ENCODE measurements at regions not wholly inside any gene's neighbourhood (a gene's known extent, or its start where the extent isn't known, plus 50 kb on each side); places are given as distances from the start of the nearest gene placed in this dataset.
"Not testable (repeated sequence)": the region's sequence is repeated elsewhere in the genome, so short reads cannot be mapped to it uniquely, and the experiment has no call there.

GRCh38 chr12:19779395-19780056 lies 340.2 kb downstream of the AEBP2 start:
- no peak for DNase-seq

DNA sequence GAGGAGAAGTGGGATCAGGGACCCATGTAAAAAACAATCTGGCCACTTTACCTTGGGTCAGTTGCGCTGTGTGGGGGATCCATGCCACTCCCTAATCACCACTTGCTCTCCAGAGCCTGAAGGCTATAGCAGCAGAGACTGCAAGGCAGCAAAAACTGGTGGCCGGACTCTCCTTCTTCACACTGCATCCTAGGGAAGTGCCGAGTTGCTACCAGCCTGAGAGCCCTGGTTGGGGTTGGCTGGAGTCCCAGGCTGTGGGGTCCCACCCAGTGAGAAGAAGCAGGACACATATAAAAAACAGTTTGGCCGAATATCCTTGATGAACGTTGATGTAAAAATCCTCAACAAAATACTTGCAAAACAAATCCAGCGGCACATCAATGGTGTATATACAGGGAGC lies 341.2 kb downstream of the AEBP2 start:
- DNase-seq, result no peak

DNA sequence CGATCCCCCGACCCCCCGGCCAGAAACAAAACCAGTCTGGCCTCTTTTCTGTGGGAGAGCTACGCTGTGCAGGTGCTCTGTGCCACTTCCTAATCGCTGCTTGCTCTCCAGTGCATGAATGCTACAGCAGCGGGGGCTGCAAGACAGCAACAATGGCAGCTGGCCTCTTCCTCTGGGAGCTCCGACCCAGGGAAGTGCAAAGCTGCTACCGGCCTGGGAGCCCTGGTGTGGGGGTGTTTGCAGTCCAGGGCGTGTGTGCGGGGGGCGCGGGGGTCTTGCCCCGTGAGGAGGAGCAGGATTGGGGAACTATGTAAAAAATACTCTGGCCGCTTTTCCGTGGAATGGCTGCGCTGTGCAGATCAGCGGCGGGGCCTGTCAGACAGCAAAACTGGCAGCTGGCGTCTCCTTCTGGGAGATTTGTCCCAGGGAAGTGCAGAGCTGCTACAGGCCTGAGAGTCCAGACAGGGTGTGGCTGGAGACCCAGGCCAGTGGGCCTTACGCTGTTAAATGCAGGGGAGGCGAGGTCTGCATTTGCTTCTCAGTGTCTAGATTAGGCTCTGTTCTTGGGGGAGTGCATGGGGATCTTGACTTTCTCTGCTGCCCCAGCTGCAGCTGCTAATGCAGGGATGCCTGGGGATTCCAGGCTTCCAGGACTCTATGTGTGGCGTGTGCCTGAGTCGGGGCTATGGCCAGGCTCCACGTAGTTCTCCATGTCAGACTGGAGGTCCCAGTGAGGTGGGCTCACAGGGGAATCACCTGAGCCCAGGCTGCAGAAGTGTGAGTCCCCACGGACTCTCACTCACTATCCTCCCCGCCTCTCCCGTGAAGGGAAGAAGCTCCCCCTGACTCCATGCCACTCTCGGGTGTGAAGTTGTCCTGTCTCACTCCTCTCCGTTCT lies 344.5 kb downstream of the AEBP2 start:
- DNase-seq, result no peak

GRCh38 chr12:19792028-19792427 lies 352.7 kb downstream of the AEBP2 start:
- no peak for DNase-seq

DNA sequence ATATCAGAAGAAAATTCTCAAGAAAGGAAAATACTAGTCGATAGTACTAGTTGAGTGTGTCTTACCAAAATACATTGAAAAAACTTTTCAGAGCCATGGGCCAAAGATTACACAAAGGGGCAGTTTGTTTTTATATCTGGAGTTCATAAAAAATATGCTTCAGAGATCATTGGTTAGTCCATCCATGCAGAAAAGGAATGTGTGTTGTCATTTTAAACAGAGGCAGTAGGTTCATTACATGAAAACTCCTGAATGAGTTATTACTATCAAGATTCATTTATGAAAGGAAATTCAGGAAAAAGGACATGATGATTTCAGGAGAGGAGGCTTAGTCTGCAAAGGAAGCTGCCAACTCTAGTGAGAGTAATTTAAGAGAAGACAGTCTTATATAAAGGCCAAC lies 354.8 kb downstream of the AEBP2 start:
- DNase-seq, result no peak

GRCh38 chr12:19799216-19799615 lies 359.9 kb downstream of the AEBP2 start:
- DNase-seq, result no peak

GRCh38 chr12:19799895-19800602 lies 360.8 kb downstream of the AEBP2 start:
- DNase-seq, result no peak

DNA sequence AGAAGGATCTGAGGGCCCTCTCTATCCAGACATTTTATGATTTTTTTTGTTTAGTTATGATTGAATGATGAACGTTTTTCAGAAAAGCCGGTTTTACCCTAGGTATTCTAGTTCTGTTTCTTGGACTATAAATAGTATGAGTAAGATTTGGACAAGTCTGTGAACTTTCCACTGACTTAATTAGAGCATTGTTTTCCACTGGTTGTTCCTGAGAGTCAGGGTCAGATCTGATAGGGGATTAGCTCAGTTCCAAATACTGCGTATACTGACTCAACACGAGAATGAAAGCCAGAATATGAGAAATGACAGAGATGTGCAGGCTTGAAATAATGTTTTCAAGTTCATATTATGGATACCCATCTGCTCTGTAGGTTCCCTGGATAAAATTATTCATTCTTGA lies 361.6 kb downstream of the AEBP2 start:
- DNase-seq, result no peak

DNA sequence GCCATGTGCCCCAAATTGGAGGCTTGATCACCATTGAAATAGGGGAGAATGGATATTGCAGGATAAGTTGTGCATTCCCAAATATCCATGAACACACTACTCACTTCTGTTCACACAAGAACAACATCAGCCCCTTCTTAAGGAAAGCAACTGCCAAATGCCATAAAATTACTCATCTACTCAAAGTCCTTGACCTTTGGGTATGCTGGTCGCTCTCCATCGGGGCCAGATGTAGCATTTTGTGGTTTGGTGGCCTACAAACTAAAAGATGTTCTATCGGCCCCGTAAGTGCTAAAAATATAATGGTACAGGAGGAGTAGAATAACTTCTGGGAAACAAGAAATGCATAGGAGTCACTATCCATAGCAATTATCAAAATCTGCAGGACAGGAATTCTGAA lies 362.6 kb downstream of the AEBP2 start:
- DNase-seq, result no peak

DNA sequence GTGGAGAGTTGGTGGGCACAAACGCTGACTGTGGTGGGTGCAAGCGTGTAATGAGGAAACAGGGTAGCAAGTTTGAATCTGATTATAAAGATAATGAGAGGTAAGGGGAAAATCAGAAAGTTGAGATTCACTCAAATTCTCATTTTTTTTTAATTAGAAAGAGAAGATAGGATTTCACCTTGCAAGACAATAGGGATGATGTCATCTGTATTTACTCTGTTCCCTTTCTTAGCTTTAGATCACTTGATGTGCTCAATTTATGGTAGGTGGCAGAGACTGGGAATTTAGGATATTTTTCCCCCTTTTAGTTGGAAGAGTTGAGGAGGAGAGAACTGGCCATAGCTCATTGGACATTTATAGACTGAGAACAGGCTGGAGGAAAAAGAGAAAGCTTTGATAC lies 363.6 kb downstream of the AEBP2 start:
- DNase-seq, result no peak

DNA sequence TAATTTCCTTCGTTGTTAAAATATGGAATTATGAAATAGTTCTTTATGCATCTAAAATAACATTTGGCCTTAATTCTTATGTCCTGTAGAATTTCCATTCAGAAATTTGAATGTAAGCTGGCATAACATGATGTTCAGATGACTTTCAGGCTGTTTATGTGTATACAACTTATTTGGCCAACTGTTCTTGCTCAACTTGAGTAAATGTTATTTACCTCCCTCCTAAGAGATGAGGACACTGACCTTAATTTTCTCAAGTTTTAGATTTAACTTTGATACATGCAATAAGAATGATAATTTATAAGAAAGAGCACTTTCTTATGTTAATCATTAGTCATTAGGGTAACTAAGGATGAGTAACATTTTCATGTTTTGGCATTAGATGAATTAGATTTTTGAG lies 365.4 kb downstream of the AEBP2 start:
- DNase-seq, result no peak

GRCh38 chr12:19808371-19808770 lies 369.1 kb downstream of the AEBP2 start:
- no peak for DNase-seq

- no peak for DNase-seq
These were observed 370.9 kb downstream of the AEBP2 start for GRCh38 chr12:19810213-19810612.

DNA sequence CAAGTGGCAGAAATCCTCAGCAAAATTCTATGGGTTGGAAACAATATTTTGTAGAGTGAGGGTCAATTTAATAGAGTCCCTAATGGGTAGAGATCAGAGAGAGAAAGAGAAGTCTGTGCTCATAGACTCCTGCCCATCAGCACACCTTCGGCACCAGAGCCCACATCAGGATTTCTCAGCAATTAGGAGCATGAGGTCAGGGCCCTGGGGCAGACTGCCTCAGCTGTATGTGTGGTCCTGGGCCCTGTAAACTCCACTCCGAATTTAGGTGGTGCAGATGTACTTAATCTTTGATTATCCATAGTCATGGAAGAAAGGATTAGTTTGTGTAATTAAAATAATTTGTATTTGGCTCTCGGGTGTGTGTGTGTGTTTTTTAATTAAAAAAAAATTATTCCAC lies 372.6 kb downstream of the AEBP2 start:
- no peak for DNase-seq

- no peak for DNase-seq
These were observed 379.9 kb downstream of the AEBP2 start for GRCh38 chr12:19819231-19819630.

DNA sequence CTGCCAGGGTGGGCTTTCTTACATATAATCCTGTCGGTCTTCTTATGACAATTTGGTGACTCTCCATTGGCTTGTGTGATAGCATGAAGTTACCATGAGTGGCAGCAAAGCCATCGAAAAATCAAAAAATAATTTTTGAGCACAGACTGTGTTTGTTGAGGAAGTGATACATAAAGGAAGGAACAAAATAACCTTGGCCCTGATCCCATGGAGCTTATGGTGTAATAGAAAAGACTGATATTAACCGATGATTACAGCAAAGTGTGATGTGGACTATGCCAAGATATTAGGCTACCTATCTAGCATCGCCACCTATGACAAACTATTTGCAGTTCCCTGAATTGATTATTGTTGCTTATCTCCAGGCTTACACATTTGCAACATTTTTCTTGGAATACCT lies 383.2 kb downstream of the AEBP2 start:
- no peak for DNase-seq

DNA sequence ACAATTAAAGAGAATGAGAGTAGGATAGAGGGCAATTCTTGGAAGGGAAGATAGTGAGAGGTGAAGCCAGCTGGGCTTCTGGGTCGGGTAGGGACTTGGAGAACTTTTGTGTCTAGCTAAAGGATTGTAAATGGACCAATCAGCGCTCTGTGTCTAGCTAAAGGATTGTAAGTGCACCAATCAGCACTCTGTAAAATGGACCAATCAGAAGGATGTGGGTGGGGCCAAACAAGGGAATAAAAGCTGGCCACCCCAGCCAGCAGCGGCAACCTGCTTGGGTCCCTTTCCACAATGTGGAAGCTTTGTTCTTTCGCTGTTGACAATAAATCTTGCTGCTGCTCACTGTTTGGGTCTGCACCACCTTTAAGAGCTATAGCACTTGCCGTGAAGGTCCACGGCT lies 384.0 kb downstream of the AEBP2 start:
- DNase-seq, result not testable (repeated sequence)

DNA sequence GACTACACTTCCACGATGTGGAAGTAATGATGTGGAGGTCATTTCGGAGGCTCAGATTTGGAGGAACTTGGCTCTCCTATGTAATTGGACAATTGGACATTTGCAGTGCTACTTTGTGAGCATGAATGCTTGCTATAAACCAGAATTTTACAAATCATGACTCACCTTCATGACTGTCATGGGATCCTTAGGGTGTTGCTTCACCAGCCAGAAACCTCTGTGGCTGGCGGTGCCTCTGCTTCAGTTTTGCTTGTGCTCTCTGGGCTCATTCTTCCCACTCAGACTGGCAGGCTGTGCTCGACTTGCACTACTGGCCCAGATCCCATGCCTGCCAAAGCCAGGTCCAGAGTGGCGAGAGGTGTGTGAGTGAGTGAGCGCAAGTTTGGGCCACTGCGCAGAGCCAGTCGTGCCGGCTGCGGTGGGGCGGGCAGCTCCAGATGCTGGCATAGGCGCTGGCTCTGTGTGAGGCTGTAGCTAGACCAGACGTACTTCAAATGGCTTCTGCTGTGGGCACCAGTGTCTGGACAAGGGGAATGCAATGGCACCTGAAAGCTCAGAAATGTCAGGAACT lies 387.8 kb downstream of the AEBP2 start:
- no peak for DNase-seq

DNA sequence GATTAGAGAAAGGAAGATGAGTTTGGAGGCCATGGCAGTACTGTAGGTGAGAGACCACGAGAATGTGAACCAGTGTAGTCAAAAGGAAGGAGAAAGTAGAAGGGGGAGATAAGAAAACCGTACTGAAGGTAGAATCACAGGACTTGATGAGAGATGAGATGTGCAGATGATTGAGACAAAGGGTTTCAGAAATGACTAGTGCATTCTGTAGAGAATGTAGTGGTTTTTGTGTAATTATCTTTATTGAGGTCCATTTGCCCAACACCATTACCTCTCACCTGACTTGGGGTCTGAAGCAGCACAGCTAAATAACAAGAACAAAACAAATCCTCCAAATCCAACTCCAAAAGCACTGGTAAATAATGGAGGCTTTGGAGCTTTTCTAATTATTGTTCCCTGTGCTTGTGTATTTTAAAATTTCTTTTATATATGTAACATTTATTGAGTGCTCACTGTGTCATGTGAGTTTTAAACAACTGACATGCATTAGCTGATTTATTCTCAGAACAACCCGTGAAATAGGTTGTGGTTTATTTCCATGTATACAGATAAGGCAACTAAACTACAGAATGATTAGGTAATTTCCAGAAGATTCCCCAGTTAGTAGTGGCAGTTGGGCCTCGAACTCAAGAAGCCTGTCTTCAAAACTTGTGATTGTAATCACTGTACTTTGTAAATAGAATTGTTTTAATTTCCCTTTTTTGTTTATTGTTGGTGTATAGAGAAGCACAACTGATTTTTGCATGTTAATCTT lies 390.0 kb downstream of the AEBP2 start:
- DNase-seq, result no peak

DNA sequence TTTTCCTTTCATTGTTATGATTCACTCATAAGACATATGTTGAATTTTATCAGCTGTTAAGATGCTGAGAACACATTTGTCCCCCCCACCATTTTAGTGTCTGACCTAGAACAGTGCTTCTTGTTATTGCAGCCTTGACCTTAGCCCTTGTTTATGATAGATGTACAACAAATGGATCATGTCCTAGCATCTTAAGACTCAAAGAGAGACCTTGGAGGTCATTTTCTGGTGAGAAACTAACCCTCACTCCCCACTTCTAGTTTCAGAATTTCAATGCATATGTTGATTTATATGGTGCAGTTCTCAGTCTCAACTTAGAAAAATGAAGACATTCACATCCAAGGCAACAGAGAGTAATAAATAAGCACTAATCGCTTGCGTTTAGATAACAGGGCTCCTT lies 391.2 kb downstream of the AEBP2 start:
- DNase-seq, result no peak

DNA sequence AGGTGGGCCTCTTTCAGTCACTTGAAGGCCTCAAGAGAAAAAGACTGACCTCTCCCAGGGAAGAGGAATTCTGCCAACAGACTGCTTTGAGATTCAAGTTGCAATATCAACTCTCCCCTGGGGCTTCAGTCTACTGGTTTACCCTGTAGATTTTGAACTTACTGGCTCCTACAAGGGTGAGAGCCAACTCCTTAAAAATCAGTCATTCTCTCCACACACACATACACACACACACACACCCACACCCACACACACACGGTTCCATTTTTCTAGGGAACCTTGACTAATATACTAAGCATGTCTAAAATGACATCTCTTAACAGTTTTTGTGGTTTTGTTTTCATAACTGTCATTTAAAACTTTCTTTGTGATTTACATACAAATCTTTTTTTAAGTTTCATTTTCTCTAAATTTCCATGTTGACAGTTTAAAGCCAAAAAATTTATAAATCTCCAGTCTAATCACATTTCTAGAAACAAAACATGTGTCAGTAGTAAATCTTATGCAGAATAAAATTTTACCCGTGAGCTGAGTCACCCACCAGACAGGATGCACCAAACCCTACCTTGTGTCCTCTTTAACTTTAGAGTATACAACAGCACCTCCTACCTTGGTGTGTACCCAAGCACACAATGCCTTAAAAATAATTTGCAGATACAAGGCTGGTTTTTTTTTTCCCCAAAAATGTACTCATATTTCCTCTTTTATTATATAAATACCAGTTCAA lies 394.6 kb downstream of the AEBP2 start:
- DNase-seq, result no peak

- DNase-seq, result no peak
These were observed 395.3 kb downstream of the AEBP2 start for GRCh38 chr12:19834592-19834991.

All from NCI-H1105 (cell line).